ENCODE measurements at regions not wholly inside any gene's neighbourhood (a gene's known extent, or its start where the extent isn't known, plus 50 kb on each side); places are given as distances from the start of the nearest gene placed in this dataset.

DNA sequence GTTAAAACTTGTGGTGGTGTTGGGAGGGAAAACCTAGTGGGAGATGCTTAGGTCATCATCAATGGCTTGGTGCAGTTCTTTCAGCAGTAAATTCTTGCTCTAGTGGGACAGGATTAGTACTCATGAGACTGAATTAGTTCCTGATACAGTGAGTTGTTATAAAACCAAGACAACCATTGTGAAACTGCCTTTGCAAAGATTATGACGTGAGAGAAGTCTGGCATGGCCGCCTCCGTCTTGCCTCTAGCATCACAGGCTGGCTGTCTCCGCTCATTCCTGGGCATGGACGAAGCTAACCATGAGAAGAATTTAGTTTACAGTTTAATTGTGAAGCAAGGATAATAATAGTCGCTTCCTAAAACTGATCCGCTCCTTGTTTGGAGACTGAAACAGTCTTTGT lies 186.4 kb downstream of the KIF20B start:
- DNase-seq, result no peak

DNA sequence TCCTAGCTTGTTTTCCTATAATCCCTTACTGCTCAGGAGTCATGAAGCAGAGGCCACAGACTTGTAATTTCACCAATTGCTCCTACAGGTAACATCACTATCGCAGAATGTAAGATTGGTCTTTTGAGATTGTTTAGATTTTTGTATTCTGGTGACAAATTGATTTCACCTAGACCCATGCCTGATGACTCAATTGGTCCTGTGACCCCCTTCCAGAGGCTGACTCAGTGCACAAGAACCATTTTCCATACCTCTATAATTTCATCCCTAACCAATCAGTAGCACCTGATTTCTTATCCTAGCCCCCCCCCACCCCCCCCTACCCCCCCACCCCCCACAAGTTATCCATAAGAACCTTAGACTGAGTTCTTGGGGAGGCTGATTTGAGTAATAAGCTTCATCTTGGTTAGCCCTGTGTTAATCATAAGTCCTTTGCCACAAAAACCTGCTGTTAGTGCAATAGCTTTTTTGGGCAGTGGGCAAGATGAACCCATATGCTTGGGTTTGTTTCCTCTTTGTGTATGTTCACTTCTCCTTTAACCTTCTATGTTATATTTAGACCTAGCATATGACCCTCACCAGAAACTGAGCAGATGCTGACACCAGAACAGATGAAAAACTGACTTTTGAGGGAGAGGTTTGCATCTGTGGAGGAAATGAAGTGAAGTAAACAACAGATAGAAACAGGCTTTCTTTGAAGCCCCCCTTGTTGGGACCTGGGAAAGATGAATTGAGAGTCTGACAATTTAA lies 187.1 kb downstream of the KIF20B start:
- DNase-seq, result no peak

DNA sequence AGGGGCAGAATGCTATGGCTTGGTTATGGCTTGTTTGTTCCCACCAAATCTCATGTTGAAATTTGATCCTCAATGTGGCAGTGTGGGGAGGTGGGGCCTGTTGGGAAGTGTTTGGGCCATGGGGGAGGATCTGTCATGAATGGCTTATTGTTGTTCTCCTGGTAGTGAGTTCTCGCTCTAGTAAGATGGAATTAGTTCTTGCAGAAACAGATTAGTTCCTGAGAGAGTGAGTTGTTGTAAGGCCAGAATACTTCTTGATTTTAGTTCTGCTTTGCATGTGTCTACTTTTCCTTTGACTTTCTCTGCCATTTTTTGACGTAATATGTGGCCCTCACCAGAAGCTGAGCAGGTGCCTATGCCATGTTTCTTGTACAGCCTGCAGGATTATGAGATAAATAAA lies 188.2 kb downstream of the KIF20B start:
- no peak for DNase-seq

DNA sequence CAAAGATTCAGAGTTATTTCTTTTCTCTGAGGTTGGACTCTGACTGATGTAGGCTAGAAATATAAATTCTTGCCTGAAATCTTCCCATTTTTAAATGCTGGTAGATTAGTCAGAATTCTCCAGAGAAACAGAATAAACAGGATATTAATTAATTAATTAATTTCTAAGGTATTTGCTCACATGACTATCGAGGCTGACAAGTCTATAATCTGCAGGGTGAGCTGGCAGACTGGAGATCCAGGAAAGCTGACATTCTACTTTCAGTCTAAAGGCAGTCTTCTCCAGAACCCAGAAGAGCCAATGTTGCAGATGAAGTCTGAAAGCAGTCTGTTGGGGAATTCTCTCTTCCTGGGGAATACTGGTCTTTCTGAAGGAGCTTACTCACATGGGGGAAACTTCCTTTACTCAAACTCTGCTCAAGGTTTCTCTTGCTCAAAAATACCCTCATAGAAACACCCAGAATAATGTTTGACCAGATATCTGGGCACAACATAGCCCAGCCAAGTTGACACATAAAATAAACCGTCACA lies 189.7 kb downstream of the KIF20B start:
- no peak for DNase-seq

DNA sequence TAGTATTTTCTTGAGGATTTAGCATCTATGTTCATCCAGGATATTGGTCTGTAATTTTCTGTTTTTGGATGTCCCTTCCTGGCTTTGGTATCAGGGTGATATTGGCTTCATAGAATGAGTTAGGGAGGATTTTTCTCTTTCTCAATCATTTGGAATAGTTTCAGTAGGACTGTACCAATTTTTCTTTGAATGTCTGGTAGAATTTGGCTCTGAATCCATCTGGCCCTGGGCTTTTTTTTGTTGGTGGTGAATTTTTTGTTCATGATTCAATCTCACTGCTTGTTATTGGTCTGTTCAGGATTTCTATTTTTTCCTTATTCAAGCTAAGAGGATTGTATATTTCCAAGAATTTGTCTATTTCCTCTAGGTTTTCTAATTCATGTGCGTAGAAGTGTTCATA lies 192.7 kb downstream of the KIF20B start:
- no peak for DNase-seq

DNA sequence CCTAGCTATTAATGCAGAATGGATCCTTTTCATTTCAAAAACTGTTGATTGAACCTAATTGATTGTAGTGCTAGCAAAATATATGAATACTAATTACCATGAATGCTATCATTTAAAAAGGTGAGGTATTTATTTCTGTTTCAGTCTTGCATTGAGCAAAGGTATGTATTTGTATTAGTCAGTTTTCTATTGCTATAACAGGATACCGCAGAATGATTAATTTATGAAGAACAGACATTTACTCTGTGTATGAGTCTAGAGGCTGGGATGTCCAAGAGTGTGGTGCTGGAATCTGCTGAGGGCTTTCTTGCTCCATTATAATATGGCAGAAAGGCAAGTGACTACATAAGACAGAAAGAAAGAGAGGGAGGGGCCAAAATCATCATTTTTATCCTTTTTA lies 199.2 kb downstream of the KIF20B start:
- no peak for DNase-seq

DNA sequence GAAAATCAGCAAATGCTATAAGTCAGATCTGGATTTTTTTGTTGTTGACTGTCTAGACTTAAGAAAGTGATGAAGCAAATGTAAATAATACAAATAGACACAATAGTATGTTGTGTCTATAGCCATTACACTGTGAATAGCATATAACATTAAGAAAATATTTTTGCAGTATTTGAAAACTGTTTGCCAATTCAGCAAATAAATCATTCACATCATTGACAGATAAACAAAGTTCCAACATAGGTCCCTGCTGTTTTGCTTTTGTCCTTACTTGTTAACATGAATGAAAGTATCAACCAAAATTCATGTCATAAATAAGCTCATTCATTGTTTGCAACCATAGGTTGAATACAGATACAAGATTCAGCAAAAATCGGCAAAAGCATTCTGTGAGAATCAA lies 200.5 kb downstream of the KIF20B start:
- DNase-seq, result no peak

DNA sequence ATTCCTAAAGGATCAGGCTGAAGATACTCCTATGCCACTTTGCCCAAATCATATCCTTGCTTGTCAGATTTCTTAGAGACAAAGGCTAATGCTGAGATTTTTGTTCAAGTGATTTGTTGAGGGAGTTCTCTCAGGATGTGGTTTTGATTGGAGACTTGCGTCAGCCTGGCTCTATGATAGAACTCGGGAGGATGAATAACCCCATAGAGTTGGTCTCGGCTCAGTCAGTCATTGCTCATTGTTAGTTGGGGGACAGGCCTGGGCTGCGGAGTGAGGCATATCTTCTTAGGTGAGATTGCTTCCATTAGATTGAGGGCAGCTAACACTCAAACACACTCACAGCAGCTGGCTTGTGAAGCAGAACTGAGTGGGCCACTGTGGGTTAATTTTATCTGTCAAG lies 203.4 kb downstream of the KIF20B start:
- DNase-seq, result no peak

DNA sequence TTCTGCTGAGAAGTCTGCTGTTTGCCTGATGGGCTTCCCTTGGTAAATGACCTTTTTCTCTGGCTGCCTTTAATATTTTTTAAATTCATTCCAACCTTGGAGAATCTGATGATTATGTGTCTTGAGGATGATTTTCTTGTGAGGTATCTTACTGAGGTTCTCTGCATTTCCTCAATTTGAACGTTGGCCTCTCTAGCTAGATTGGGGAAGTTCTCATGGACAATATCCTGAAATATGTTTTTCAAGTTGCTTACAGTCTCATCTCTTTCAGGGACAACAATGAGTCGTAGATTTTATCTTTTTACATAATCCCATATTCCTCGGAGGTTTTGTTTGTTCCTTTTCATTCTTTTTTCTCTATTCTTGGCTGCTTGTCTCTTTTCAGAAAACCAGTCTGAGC lies 208.4 kb downstream of the KIF20B start:
- no peak for DNase-seq

DNA sequence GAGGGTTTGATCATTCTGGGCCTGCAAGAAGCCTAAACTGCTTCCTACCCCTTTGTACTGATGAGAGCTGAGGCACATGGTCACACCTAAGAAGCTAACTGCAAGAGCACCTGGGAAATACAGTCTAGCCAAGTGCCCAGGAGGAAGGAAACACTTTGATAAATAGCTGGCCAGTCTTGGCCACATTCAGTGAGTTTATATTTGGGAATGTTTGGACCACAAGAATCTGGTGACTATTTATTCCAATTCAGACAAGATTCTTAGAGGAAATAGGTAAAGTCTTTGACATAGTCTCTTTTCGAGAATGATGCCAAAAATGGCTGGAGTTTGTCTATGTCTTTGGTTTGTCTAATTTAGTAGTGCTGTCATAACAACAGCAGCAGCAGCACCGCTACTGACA lies 213.6 kb downstream of the KIF20B start:
- DNase-seq, result no peak

DNA sequence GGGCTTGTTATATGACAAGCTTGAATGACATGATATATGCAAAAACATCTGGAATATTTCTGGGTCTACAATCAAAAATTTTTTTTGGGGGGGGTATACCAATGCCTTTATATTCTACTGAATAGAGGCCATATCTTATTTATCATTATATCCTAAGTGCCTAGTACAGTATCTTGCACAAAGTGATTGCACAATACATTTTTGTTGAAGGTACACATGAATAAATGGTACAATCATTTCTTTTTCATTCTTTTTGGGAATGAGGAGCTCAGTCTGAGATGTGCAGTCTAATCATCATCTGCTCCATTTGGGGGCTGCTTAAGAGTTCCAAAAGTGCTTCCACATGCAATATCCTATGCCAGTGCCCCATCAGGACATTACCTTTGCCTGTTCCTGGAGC lies 214.6 kb downstream of the KIF20B start:
- DNase-seq, result no peak

DNA sequence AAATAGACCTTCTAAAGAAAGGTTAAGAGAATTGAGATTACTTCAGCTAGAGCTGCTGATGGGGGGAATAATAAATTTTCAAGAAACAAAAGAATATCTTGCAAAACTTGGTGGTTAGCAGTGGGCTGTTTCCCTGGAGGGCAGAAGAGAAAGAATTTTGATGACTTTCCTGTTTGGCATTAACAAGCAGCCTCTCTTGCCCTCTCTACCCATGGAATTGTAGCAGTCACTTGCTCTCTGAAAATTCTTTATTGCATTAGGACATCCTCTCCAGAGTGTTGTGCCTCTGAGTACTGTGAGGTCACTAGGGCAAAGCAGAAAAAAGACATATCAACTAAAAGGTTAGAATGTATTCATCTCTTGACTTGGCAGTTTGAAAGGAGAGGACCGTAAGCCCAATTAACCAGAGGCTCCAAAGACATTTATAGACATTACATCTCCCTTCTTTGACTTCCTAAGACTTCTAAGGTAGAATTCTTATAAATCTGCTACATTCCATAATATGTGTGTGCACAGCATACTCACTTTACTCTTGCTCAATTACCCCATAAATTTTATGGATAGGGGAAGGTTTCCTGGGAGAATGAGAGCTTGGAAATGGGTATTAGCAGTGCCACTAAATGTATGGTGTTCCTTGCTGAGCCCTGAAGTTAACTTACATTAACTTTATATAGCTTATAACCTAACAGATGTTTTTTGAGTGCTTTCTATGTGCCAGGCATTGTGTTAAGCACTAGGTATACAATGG lies 215.3 kb downstream of the KIF20B start:
- no peak for DNase-seq

DNA sequence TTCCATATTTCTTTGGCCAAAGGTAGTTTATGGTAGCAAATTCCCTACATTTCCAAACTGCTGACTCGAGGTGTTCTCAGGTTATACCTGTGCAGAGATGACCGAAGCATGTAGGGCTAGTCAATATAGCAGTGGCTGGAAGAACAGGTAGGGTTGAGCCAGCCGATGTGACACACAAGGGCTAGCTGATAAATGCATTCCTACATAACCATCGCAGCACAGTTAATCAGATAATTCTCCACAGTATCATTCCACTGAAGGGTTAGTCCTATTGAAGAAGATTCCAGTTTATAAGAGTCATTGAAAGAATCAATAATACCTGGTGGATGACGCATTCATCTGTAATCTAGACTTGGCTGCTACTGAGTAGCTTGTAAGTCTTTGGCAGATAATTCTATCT lies 220.0 kb downstream of the KIF20B start:
- no peak for DNase-seq

DNA sequence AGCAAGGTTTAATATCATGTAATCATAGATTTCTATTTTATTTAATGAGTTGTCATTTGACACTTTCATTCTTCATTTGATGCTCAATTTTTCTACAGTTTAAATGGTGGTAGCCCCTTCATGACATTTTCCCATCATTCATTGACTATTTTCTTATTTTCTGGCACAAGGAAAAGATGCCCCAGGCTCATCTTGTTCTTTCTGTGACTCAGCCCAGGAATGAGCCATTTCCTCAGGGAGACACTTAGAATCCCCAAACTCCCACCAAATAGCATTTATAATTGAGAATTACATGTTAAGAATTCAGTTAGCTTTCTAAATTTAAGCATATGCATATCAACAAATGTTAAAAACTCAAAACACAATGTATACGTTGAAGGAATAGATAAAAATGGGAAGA lies 222.3 kb downstream of the KIF20B start:
- DNase-seq, result no peak

DNA sequence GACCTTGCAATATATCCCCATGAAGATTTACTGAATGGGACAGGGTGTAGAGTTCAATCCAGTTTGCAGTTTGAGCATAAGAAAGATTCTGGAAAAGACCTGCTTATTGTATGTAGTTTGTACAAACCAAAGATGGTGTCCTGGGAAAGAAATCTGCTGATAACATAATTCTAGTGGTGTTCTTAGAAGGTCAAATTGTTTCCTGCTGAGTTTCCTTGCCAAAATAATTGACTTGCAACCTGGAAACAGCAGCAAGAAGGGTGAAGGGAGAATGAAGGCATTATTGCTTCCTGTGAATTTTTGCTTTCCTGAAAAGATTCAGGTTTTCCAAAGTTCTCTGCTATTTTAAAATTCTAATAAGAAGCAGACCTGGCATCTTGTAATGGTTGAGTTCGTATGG lies 222.9 kb downstream of the KIF20B start:
- DNase-seq, result no peak

DNA sequence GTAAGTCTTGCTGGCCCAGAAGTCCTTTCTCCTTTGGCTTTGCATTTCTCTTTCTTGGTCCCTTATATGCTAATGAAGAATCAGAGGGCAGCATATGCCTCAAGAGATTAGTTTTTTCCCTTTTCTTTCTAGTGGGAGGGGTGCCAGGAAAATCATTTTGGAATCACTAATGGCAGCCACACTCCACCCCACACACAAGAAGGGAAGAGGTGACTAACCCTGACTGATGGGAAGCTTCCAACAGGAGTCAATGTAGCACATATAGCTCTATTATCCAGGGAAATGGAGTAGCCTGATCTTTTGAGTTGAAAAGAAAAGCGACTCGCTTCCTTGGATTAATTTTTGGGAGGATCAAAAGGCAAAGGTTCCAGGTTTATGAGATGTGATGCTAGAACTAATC lies 225.3 kb downstream of the KIF20B start:
- no peak for DNase-seq

DNA sequence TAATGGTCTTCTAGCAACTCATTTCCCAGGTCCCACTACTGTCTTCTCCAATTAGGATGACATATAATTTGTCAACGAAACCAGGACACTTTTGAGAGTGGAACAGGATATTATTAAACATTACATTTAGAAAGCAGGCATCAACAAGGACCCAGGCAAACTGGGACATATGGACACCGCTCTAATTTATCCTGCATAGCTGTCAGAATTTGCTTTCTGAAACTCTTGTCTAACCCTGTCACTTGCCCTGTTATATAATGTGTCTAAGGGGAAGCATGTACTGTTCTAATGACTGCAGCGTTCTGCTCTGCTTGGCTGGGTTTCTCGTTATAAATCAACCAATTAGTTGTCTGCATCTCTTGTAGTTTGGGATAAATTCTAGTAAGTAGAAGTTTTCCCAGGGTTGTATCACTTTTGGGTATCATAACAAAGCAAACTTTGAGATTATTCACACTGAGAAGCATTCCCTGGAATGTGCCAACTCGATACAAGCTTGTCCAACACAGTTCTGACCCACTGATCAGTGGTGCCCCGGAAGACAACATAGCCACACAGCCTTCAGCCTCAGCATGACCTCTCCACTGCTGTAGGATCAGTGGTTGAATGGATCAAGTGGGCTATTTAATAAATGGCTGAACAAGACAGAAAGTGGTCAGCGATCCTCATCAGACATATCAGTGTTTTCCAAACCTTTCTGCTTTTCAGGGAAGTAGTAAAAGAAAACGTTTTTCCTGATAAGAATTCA lies 228.1 kb downstream of the KIF20B start:
- no peak for DNase-seq

DNA sequence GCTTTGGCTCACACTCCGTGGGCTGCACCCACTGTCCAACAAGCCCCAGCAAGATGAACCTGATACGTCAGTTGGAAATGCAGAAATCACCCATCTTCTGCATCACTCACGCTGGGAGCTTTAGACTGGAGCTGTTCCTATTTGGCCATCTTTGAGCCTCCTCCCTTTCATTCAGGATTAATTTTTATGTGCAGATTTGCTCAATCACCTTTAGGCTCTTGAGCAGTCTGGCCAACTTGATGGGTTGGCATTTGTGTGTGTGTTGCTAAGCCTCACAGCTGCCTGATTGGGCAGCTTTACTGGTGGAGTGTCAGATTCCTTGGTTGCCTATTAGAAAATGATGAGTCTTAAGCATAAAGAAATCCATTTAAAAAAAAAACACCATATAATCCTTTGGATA lies 236.1 kb downstream of the KIF20B start:
- DNase-seq, result no peak

DNA sequence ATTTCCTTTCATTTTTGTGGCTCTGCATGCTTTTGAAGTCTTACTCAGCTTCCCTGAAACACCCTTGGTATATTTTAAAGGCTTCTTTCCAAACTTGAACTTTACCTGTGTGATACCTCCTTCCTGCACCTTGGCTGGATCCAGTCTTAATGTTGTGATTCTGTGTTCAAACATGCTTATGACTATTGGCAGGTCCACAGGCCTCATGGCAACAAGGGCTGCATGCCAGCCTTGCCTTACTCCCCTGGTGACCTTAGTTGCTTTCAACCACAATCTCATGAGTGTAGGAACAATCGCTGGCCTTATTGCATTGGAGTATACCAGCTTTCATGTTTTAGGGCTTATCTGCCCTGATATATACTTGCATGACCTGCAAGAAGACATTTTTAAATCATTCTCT lies 238.7 kb downstream of the KIF20B start:
- peak in 1 of 2 experiments; percentile 67 for DNase-seq

DNA sequence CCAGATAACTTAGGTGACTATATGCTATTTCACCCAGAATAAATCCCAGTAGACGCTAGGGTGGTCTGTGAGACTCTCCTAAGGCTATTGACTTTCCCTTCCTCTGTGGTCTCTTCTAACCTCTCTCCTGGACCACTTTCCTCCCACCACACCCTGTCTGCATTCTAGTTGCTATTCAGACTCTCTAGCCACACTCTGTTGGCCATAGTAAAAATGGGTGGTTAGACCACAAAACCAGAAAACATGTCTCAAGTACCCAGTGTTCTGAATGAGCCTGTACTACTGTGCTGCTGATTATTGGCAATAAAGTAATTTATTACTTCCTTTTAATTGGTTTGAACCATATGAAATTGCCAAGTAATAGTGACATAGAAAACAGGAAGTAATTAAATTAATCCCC lies 240.8 kb downstream of the KIF20B start:
- no peak for DNase-seq

DNA sequence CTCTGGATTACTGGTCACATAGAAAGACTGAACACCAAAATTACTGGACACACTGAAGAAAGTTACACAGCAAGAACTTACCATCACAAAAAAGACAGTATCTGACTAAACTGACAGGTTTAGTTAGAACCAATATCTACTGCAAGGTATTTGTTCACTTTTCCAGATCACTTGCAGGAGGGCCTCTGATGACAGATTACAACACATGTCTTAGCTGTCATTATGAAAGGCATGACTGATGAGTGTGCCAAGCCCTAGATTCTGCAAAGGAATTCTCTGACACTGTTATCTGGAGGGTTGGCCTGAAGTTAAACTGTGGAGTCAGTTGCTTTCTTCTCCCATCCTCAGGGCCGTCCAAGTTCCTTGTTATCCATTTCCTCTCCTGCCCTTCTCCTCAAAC lies 242.7 kb downstream of the KIF20B start:
- no peak for DNase-seq

DNA sequence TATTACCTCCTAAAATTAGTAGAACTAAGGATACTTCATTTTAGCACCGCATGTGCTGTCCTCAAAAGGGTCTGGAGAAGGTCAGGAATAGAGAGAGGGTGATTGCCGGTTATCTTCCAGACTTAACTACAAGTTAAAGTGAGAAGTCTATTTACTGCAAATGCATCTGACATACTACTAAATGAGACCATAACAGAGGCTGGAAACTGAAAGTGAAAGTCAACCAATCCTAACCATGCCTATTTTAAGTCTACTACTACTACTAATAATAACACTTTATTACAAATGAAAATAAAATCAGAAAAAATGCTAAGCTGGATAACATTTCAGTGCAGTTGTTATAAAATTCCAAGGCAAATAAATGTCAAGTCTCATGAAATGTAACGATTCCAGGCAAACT lies 244.7 kb downstream of the KIF20B start:
- no peak for DNase-seq

DNA sequence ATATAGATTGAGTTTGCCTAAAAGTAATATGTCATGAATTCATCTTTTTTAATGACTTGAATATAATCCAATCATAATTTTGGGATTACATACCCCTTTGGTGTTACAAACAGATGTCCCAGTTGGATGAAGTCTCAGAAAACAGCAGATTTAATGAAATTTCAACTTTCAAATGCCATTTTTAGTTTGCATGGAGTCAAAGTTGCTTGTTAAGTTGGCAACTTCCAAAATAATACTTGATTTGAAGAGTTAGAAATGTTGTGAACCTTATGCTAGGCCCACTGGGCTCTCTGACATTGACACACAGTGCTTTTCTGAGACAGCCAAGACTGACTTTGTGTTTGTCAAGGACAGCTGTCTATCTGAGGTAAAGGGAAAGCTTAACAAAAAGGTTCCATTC lies 248.1 kb downstream of the KIF20B start:
- DNase-seq, result peak; percentile 42 to 71

DNA sequence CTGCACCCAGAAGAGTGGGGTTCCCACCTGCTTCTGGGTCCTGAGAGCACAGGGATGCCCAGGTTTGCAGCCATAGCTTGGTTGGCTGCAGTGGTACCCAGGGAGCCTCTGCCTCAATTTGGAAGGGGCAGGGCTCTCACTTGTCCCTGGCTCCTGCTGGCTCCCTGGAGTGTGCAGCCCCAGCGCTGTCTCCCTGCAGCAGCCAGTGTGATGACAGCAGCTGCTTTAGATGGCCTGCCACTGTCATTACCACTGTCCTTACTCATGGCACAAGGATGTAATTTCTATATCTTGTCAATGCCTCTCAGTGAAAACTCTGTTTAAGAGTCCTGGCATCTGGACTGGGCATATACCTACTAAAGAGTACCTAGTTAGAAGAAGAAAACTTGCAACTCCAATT lies 250.9 kb downstream of the KIF20B start:
- no peak for DNase-seq

Data from NCI-H446 (cell line).